ENCODE measurements at regions not wholly inside any gene's neighbourhood (a gene's known extent, or its start where the extent isn't known, plus 50 kb on each side); places are given as distances from the start of the nearest gene placed in this dataset.

- Mint-ChIP-seq H3K9me3 (peaks cover 4% of the 10 kb centered on the region), H3K27me3 (no peaks in the 10 kb centered on the region), H3K4me1 (no peaks in the 10 kb centered on the region), H3K36me3 (no peaks in the 10 kb centered on the region), H3K4me3 (no peak overlapping the region), H3K27ac (no peak overlapping the region)
- ATAC-seq (ENCODE audit: low read depth) (no peak), DNase-seq (no peak)
- POLR2A ChIA-PET, result no interaction called here
Observed at GRCh38 chr5:28495876-28496275, 1457.5 kb upstream of the CDH9 start.

GRCh38 chr5:28493456-28493855, 1455.1 kb upstream of the CDH9 start:
- H3K9me3 Mint-ChIP-seq, result peaks cover 5% of the 10 kb centered on the region
- no peak for DNase-seq
- H3K4me3 Mint-ChIP-seq, result no peak overlapping the region
- H3K27me3 Mint-ChIP-seq, result no peaks in the 10 kb centered on the region
- no peaks in the 10 kb centered on the region for H3K36me3 Mint-ChIP-seq
- POLR2A ChIA-PET, result no interaction called here
- ATAC-seq (ENCODE audit: low read depth), result no peak
- H3K4me1 Mint-ChIP-seq, result no peaks in the 10 kb centered on the region
- H3K27ac Mint-ChIP-seq, result no peak overlapping the region

- no peak overlapping the region for H3K27ac Mint-ChIP-seq
- H3K4me1 Mint-ChIP-seq, result no peaks in the 10 kb centered on the region
- no peak overlapping the region for H3K4me3 Mint-ChIP-seq
- no peaks in the 10 kb centered on the region for H3K36me3 Mint-ChIP-seq
- DNase-seq (no peak), ATAC-seq (ENCODE audit: low read depth) (no peak)
- no peaks in the 10 kb centered on the region for H3K27me3 Mint-ChIP-seq
- POLR2A ChIA-PET, result no interaction called here
- peaks cover 4% of the 10 kb centered on the region for H3K9me3 Mint-ChIP-seq
Observed at GRCh38 chr5:28488752-28489151, 1450.4 kb upstream of the CDH9 start.

DNA sequence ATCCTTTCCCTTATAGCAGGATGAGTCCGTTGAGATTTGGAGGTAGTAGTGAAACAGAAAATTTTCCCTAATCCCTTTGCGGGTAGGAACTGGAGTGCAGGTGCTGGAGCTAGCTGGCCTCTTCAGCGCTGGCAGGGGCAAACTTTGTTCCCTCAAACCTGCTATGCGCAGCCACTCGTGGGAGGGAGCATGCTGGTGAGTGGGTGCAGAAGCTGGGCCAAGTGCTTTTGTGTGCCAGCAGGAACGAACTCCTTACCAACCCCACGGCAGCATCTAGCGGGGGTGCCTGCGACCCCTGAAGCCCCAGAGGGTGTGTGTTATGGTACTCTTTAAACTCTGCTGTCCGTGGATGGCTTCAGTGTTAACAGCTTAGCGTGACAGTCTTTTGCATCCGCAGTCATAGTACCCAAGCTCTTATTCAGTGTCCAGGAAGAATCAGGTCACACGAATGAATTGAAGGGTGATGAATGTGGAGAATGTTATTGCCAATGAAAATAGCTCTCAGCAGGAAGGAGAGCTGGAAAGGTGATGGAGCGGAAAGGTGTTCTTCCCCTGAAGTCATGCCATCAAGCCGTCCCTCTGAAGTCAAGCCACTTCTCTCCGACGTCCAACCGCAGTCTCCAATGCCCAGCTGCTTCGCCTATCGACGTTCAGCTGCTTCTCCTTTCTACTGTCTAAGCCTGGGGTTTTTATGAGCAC, 1445.1 kb upstream of the CDH9 start:
- POLR2A ChIA-PET, result no interaction called here
- Mint-ChIP-seq H3K36me3 (no peaks in the 10 kb centered on the region), H3K4me3 (no peak overlapping the region), H3K27me3 (no peaks in the 10 kb centered on the region), H3K4me1 (no peaks in the 10 kb centered on the region), H3K9me3 (peaks cover 3% of the 10 kb centered on the region), H3K27ac (no peak overlapping the region)
- ATAC-seq (ENCODE audit: low read depth) (no peak), DNase-seq (no peak)

DNA sequence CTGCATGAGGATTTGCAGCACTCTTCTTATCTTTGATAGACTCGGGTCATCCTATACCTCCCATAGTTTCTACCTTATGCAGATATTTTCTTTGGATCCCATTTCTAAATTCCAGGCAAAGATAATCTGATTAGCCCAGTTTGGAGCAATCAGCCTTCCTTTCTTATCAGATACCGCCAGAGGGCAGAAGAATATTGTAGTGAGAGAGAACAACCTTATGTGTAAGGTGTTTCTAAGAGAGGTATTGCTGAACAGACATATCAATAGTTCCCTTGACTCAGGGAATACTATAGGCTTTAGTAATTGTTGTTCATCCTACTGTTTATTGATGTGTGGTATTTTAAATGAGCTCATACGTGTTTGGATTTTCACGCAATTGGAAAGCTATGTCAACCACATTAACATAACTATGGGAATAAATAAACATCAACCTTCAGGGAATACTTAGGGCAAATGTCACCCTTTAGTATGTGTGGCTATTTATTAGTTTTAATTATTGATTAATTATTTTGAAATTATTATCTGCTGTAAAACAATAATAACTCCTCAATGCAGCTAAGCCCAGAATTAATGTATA, 1435.2 kb upstream of the CDH9 start:
- Mint-ChIP-seq H3K36me3 (no peaks in the 10 kb centered on the region), H3K9me3 (no peaks in the 10 kb centered on the region), H3K4me3 (no peak overlapping the region), H3K4me1 (no peaks in the 10 kb centered on the region), H3K27ac (no peak overlapping the region), H3K27me3 (no peaks in the 10 kb centered on the region)
- no peak for ATAC-seq (ENCODE audit: low read depth)
- POLR2A ChIA-PET, result no interaction called here
- DNase-seq, result no peak

- DNase-seq (no peak), ATAC-seq (ENCODE audit: low read depth) (no peak)
- Mint-ChIP-seq H3K27me3 (no peaks in the 10 kb centered on the region), H3K36me3 (no peaks in the 10 kb centered on the region), H3K9me3 (peaks cover 4% of the 10 kb centered on the region), H3K4me3 (no peak overlapping the region), H3K4me1 (no peaks in the 10 kb centered on the region), H3K27ac (no peak overlapping the region)
- POLR2A ChIA-PET, result no interaction called here
Observed at GRCh38 chr5:28468166-28468565, 1429.8 kb upstream of the CDH9 start.

- H3K36me3 Mint-ChIP-seq, result no peaks in the 10 kb centered on the region
- H3K4me1 Mint-ChIP-seq, result no peaks in the 10 kb centered on the region
- H3K27me3 Mint-ChIP-seq, result no peaks in the 10 kb centered on the region
- H3K4me3 Mint-ChIP-seq, result no peak overlapping the region
- no peak overlapping the region for H3K27ac Mint-ChIP-seq
- POLR2A ChIA-PET, result no interaction called here
- peaks cover 4% of the 10 kb centered on the region for H3K9me3 Mint-ChIP-seq
- DNase-seq, result no peak
- ATAC-seq (ENCODE audit: low read depth), result no peak
Observed at GRCh38 chr5:28463728-28464127, 1425.3 kb upstream of the CDH9 start.

- no peak overlapping the region for H3K4me3 Mint-ChIP-seq
- no peaks in the 10 kb centered on the region for H3K27me3 Mint-ChIP-seq
- H3K9me3 Mint-ChIP-seq, result peaks cover 4% of the 10 kb centered on the region
- DNase-seq, result no peak
- H3K4me1 Mint-ChIP-seq, result no peaks in the 10 kb centered on the region
- no peak overlapping the region for H3K27ac Mint-ChIP-seq
- H3K36me3 Mint-ChIP-seq, result no peaks in the 10 kb centered on the region
- no peak for ATAC-seq (ENCODE audit: low read depth)
- POLR2A ChIA-PET, result no interaction called here
Observed at GRCh38 chr5:28451483-28451882, 1413.1 kb upstream of the CDH9 start.

DNA sequence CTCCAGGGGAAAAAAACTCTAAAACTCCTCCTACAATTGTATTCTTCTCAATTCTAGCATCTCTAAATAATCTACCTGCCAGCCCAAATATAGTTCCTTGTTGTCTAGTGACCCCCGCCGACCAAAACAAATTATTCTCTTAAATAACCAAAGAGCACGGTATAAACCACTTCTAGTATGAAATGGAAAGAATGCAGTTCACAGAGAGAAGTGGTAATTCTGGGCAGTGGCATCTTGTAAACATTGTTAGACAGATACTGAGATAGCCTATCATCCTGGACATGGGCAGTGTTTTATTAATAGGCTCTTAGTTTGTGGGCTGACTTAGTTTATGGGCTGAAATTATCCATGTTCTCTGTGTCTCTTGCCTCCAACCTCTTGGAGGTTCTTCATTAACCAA, 1412.6 kb upstream of the CDH9 start:
- H3K27me3 Mint-ChIP-seq, result no peaks in the 10 kb centered on the region

GRCh38 chr5:28448791-28449190, 1410.4 kb upstream of the CDH9 start:
- Mint-ChIP-seq H3K9me3 (peaks cover 4% of the 10 kb centered on the region), H3K27ac (no peak overlapping the region)
- POLR2A ChIA-PET, result no interaction called here

More for the DNA sequence above, 1412.6 kb upstream of the CDH9 start:
- POLR2A ChIA-PET, result no interaction called here
- no peak overlapping the region for H3K27ac Mint-ChIP-seq
- H3K4me3 Mint-ChIP-seq, result no peak overlapping the region
- H3K4me1 Mint-ChIP-seq, result no peaks in the 10 kb centered on the region
- H3K36me3 Mint-ChIP-seq, result no peaks in the 10 kb centered on the region
- DNase-seq (no peak), ATAC-seq (ENCODE audit: low read depth) (no peak)
- H3K9me3 Mint-ChIP-seq, result peaks cover 4% of the 10 kb centered on the region

GRCh38 chr5:28430565-28431178, 1392.3 kb upstream of the CDH9 start:
- DNase-seq (no peak), ATAC-seq (ENCODE audit: low read depth) (no peak)
- Mint-ChIP-seq H3K27me3 (no peaks in the 10 kb centered on the region), H3K27ac (no peak overlapping the region), H3K9me3 (peaks cover 9% of the 10 kb centered on the region), H3K36me3 (no peaks in the 10 kb centered on the region), H3K4me3 (no peak overlapping the region), H3K4me1 (no peaks in the 10 kb centered on the region)
- POLR2A ChIA-PET, result no interaction called here

More at GRCh38 chr5:28448791-28449190, 1410.4 kb upstream of the CDH9 start:
- Mint-ChIP-seq H3K36me3 (no peaks in the 10 kb centered on the region), H3K4me1 (no peaks in the 10 kb centered on the region), H3K4me3 (no peak overlapping the region), H3K27me3 (no peaks in the 10 kb centered on the region)
- DNase-seq (no peak), ATAC-seq (ENCODE audit: low read depth) (no peak)

DNA sequence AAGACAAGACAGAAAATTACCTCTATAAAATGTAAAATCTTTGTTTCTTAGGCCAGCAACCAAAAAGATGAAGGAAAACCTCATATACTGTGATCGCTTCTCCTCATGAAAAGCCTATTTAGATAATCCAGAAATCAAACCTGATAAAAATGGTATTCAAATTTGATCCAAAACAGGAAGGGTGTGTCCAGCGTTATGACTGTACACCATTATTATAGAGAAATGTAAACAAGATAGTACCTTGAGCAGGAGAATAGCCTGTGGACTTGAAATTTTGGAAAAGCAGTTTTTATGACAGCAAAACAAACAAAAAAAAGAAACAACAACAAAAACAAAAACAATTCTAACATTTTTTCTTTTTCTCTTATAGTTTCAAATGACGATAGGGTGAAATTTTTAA, 1382.8 kb upstream of the CDH9 start:
- no peaks in the 10 kb centered on the region for H3K4me1 Mint-ChIP-seq
- no peak overlapping the region for H3K4me3 Mint-ChIP-seq
- DNase-seq (no peak), ATAC-seq (ENCODE audit: low read depth) (no peak)
- no peaks in the 10 kb centered on the region for H3K27me3 Mint-ChIP-seq
- POLR2A ChIA-PET, result no interaction called here
- no peaks in the 10 kb centered on the region for H3K36me3 Mint-ChIP-seq
- peaks cover 8% of the 10 kb centered on the region for H3K9me3 Mint-ChIP-seq
- no peak overlapping the region for H3K27ac Mint-ChIP-seq

DNA sequence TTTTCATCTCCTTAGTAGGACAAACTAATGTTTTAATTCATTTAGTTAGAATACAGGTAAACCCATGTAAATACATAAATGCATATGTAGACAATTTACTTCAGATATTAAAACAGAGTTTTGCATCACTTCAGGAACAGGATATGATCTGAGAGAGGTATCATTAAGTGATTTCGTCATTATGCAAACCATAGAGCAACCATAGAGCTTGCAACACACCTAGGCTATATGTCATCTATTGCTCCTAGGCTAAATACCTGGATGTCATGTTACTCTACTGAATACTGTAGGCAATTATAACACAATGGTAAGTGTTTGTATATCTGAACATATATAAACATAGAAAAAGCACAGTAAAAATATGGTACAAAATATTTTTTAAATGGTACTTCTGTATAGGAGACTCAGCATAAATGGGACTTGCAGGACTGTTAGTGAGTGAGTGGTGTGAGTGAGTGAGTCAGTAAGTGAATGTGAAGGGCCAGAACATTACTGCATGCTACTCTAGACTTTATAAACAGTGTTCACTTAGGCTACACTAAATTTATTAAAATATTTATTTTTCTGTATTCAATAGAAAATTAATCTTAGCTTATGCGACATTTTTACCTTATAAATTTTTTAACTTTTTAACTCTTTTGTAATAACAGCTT, 1377.5 kb upstream of the CDH9 start:
- ATAC-seq (ENCODE audit: low read depth), result no peak
- no peak for DNase-seq
- Mint-ChIP-seq H3K27ac (no peak overlapping the region), H3K9me3 (peaks cover 7% of the 10 kb centered on the region), H3K4me1 (no peaks in the 10 kb centered on the region), H3K36me3 (no peaks in the 10 kb centered on the region), H3K27me3 (no peaks in the 10 kb centered on the region), H3K4me3 (no peak overlapping the region)
- POLR2A ChIA-PET, result no interaction called here

GRCh38 chr5:28414619-28415018, 1376.2 kb upstream of the CDH9 start:
- Mint-ChIP-seq H3K4me1 (no peaks in the 10 kb centered on the region), H3K9me3 (peaks cover 7% of the 10 kb centered on the region), H3K27me3 (no peaks in the 10 kb centered on the region), H3K4me3 (no peak overlapping the region), H3K27ac (no peak overlapping the region), H3K36me3 (no peaks in the 10 kb centered on the region)
- POLR2A ChIA-PET, result no interaction called here
- no peak for ATAC-seq (ENCODE audit: low read depth)
- no peak for DNase-seq

All from activated naive CD8-positive, alpha-beta T cell treated with anti-CD3 and anti-CD28 coated beads, Interleukin-2, amount 10 ng/mL, durations not matched to agents 7 days and 5 days (primary cell).